HG03571 (cell line): ENCODE measurements at regions not wholly inside any gene's neighbourhood (a gene's known extent, or its start where the extent isn't known, plus 50 kb on each side); places are given as distances from the start of the nearest gene placed in this dataset.
"Not testable (repeated sequence)": the region's sequence is repeated elsewhere in the genome, so short reads cannot be mapped to it uniquely, and the experiment has no call there.

Experiments used
- ATAC-seq: cut with Tn5 transposase; IDR thresholded peaks from one replicate; pipeline ENCODE4 v1.9.1; 2021; ENCODE audit not compliant: unreplicated experiment

DNA sequence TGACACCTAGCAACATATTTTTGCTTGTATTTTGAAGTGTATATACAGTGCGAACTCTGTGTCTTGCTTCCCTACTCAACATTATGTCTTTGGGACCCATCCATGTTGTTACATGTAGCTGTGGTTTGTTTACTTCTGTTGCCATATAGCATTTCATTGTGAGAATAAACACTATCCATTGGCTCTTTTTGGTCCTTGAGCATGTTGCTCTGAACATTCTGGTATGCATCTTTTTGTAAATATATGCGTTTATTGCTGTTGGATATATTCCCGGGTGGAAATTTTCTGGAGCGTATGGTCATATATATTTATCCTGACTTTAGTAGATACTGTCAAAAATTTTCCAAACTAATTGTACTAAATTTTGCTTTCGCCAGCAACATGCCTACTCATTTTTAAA, 222.5 kb upstream of the SPTLC3 start:
- ATAC-seq = no peak

DNA sequence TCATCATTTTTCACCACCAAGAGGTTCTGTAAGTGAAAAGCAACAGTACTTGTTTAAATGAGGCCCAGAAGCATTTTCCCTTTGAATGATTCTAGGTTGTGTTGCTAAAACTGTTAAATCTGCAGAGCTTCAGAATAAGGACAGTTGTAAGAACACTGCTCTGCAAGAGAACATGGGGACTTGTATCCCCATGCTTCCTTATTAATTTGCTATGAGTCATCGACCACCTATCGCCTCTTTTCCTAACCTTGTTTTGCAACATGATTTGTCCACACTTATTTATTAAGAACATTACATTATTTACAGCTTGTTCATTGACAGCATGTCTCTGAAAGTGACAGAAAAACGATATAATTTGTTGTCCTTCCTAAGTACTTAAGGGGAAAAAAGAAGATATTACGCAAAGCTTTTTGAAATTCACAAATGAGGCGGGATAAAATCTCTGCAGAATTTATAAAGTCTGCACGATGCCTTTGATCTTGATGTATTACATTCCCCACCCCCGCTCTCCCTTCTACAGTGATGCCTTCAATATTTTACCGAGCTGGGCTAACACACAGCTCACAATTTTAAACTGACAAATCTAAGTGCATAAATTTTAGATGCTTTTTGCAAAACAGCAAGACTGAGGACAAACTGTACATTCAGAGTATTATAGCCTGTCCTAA, 220.0 kb upstream of the SPTLC3 start:
- no peak for ATAC-seq

DNA sequence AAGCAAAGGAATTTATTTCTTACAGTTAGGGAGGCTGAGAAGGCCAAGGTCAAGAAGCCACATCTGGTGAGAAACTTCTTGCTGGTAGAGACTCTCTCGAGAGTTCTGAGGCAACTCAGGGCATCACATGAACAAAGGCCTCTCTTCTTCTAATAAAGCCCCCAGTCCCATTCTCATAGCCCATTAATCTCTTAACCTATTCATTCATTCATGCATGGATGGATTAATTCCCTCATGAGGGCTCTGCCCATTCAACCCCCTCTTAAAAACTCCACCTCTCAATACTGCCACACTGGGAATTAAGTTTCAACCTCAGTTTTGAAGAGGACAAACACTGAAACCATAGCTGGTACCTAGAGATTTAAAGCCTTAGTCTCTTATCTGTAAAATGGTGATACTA, 217.9 kb upstream of the SPTLC3 start:
- ATAC-seq = no peak

DNA sequence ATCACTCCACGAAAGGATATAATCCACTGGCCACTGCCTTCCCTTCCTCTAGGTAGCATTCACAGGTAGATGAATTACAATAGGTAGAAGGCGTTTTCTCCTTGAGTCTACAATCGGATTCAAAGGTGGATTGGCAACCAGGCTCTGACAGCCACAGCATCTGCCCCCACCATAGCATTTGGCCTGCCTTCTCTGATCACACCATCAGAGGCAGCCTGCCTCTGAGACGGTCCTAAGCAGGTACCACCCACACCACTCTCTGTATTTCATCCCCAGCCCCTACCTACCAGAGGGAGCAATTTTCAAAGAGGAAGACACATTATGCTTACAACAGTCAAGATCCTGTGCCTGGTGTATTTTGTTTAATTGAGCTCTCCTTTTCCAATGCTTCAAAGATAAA, 210.5 kb upstream of the SPTLC3 start:
- no peak for ATAC-seq

DNA sequence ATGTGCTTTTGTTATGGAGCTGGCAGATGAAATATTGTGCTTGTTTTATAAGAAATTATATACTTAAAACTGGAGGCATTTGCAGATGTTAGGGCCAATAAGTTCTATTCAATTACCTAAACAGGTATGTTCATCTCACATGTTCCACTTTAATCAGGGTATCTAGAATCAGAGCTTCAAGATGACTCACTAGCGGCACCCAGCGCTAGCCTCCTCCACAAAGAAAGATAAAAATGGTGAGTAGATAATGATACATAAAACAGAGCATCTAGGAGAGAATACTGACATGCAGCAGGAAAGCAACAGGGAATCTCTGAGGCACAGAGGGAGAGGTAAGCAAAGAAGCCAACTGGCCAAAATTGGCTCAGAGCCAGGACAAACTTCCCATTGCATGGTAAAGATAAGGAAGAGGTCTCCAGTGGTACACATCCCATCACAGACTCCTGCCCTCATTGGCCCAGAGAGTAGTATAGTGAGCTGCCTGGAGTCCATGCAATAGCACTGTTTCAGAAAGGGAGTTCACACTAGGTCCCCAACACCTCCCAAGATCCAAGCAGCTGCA, 200.7 kb upstream of the SPTLC3 start:
- no peak for ATAC-seq

DNA sequence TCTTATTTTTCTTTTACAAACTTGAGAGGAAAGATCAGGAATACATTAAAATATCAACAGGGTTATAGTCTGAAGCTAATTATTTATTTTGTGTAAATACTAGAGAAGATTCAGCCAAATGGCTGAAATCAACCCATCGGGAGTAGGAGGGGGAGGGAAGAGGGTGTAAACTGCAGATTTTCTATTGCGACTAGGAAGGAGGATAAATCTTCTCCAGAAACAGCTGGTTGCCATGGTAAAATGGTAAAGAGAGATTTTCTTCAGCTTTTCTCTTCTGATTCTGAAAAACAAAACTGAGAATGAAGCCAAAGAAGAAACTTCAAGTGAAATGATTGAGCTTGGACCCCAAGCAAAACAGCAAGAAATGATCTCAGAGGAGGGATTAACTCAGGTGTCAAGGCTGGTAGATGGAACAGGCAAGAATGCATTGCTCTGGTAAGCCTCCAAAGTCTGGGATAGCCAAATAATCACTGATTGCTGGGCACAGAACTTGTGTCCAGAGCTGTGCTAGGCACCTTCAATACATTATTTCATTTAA, 193.5 kb upstream of the SPTLC3 start:
- ATAC-seq = no peak

DNA sequence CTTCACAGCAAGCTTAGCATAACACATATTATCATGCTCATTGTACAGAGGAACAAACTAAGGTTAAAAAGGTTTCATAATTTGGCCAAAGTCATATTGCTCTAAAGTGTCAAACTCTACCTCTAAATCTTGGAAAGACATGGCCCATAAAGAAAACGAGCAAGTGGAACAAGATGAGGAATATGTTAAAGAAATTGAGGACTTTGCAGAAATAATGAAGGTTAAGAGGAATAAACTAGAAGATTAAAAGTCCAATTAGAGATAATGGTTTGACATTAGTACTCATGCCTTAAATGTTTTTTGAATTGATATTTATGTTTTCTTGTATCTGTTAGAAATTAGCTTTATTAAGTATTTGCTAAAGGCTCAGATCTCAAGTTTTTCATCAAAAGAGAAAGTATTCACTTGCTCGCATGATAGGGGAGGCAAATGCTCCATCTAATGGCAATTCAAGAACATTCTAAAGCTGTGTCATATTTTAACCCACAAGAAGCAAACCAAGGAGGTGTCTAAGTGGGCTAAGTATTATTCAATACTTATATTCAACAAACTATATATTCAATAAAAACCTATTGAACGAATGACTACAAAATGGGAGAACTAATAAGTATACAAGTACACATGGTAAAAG, 192.9 kb upstream of the SPTLC3 start:
- ATAC-seq = no peak

DNA sequence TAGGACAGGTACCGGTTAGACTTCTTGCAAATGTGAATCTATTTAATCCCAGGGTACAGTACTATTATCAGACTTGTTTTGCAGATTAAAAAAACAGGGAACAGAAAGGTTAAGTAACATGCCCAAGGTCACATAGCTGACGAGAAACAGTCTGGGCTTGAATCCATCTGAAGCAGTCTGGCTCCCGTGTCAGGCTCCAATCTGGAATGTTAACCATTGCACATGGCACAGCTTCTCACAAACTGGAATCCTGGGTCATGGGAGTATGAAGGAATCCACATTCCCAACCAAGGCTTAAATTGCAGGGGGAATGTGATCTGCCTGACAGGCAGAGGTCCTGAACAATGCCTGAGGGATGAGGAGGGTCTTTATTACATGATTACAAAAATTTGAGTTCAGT, 187.5 kb upstream of the SPTLC3 start:
- ATAC-seq = no peak

DNA sequence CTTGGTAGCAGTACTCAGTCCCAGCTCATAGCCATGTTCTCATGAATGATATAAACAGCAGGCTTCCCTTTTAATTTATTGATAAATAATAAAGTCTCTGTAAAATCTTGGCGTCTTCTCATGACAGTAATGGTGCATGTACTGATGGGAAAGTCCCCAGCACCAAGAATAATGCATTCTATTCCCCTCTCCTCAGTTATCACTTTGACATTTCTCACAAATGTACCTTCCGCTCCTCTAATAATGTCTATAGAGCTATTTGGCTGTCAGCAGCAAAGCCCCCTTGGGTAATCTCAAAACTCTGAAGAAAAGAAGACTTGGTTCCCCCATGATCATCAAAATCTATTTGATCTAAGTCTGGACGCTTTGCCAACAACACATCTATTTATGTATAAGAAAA, 185.0 kb upstream of the SPTLC3 start:
- ATAC-seq = no peak

DNA sequence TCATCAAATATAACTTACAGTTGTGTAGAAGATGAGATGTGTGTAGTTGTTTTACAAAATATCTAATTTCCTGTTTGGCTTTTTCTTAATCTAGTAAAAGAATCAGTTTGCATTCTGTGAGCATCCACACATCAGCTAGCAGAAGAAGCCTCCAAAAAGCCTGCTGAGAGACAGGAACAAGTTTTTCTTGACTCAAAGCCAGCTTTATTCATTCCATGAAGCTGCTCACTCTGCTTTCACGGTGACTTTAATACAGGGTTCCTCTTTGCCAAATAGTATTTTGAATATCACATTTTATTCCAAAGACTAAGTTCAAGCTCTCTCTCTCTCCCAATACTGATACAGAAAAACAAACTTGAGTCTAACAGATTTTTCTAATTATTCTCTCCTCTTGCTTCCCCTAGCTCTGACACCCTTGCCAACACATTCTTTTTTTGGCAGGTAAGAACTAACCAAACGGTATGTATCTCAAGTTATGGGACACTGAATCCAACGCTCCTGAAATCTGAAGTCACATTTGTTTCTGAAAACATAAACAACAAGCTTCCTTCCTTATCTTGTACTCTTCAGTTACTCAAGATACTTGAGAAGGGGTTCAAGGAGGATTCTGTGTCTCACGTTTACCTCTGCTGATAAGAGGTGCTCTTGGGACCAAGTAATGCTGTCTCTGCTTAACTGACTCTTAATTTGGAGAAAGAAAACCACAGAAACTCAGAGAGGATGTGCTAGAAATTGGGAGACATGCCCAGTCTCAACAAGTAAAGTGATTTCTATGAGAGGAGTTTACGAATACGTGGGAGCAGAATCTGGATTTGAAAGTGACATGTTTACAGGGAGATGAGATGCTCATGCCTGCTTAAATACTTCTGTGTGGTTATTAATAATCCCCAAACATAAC, 184.2 kb upstream of the SPTLC3 start:
- ATAC-seq = no peak

DNA sequence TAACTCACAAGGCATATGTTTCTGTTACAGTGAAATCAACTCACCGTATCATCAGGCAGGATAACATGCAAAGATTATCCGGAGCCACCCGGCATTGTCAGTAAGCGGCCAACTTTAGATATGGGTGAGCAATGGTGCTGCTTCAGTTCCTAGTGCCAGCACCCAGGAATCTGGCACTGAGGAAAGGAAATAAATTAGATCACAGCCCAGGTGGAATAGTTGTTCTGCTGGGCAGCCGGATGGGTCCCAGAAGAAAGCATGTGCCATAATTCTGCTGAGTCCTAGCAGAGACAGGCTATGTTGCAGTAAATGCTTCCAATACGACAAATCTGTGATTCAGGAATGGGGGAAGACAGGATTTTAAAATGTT, 183.6 kb upstream of the SPTLC3 start:
- ATAC-seq = no peak

DNA sequence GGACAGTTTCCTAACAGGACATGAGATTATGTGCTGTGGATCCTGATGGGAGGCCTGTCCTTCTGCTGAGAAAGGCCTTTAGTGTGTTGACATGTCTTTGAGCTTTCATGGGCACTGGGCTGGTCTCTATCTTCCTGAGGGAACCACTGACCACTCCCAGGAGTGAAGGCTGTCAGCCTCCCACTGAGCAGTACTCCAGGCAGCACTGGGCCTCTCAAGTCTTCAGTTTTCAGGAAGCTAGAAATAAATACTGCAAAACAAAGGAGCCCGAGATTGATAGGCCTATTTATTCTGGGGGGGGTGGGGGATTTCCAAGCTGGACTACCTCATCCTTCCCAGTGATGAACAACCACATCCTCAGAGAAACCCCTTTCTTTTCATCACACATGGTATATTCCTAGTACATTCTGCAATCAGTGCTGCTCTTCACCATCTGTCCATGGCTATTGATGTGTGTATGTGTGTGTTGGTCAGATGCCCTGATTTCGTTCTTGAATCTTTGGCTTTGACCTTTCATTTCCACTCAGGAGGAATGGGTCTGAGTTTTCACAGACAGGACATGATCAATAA, 180.9 kb upstream of the SPTLC3 start:
- no peak for ATAC-seq

DNA sequence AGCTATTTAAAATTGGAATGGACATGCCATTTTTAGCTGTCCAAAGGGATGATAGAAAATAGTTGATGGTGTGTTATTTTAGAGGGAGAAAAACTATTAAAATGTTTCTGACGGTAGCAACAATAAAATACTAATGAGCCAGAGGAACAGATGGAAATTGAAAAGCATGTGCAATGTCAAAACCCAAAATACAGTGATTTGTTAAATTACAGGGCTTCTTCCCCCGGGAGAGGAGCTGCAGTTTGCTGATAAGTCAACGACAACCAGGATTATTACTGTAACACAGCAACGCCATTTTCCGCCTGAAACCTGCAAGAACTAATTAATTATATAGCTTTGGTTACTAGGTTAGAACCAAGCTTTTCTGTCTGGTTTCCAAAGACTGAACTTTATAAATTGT, 179.6 kb upstream of the SPTLC3 start:
- no peak for ATAC-seq

DNA sequence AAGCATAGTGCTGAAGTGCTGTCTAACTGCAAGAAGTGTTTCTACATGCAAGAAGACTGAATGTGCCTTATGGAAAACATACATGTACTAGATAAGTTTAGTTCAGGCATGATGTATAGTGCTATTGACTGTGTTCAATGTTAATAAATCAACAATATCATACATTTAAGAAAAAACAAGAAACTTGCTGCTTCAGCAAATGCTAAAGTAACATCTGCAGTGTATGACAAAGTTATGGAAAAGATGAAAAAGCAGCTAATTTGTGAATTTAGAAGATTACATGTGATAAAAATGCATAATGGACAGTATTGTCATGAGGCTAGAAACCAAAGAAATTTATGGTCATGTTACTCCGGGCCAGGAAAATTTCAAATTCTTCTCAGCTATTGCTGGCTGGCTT, 174.9 kb upstream of the SPTLC3 start:
- ATAC-seq = no peak

DNA sequence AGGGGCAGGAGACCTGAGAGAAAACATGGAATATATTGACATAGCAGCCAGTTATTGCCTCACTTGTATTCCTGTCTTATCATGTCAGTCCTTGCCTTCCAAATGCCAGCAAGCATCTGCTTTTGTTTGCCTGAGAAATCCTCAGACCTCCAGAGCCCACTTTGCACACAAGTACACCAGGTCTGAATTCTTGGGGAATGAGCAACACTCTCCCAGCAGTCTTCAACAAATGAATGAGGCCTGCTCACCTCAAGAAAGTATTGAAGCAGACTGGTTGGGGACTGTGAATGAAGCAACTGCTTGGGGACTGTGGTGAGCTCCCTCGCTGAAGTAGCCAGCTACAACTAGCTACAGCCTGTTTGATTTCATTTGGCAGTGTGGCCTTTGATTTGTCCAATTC, 172.8 kb upstream of the SPTLC3 start:
- no peak for ATAC-seq

DNA sequence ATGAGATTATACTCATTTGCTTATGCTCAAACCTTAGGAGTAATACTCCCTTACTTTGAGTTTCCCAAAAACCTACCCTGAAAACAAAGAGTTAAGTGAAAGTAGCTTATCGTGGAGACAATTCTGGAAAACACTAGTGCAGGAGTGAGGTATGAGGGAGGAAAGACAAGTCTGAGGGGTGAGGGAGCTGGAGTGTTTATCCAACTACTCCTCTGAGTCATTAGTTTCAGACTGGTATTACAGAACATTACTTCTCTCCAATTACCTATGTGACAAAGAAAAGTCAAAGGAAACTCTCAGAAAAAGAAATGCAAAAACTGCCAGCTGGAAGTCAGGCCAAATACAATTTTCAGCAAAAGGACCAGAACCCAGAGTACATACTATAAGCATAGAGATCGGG, 171.1 kb upstream of the SPTLC3 start:
- no peak for ATAC-seq

DNA sequence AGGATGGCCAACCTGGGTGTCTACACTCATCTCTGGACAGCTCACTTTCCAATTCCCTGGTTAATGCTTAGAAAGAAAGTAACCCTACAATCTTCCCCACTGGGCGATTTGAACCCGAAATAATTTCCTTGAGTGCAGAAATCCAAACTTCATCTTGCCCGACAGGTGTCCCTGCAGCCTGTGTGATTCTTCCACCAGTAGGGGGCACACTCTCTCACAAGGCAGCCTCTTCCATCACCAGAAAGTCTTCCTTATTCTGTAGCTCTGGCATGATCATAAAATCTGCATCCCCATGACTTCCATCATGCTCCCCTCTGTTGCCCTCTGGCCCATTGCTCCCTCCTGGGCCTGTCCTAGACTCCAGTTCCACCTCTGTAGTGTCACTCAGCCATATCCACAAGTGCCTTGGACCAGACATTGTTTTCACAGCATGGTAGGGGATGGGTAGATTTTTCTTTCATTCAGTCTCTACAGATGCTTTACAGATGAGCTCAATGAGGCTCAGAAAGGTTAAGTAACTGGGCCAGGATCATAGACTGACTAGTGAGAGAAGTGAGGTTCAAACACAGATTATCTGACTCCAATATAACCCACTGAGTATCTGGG, 170.4 kb upstream of the SPTLC3 start:
- no peak for ATAC-seq

DNA sequence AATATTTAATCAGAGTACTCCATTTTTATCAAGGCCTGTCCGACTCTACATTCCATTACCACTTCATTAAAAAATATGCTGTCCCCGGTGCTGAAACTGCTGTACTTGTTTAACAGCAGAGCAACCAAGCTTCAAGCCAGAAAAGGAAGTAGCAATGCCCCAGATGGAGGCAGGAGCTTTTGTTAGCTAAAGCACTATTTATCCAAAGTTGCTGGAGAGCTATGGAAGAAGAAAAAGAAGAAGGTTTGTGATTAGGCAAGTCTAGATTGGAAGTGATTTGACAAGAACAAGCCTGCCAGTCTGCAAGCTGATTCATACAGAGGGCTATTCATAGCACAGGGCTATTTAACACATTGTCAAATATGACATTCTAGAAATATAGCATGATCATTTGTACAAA, 160.9 kb upstream of the SPTLC3 start:
- no peak for ATAC-seq

DNA sequence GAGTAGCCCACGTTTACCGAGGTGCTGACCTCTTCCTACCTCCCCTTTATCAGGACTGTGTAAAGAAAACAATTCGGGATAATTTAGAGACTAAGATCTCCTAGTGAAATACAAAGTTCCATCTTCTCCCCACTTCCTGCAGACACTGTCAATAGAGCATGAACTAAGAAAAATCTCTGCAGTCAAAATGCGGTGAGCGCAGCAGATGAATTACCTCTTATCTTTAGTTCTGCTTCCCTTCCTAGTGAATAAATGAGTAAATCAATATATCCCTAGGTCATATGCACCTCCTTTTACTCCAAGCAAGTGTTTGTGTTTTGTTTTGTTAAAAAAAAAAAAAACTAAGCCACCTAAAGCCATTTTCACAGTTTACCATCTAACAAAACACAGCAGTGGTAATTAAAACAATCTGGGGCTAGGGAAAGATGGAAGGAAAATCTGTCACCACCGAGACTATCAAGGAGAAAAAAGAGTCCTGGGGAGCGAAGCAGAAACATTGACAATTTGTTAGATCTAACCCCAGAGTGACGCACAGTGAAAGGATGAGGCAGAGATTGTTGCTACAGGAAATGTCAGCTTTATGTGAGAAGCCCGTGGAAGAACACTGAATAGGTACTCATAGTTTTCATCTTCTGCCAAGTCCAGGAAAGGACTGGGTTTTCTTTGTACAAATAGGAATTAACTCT, 159.4 kb upstream of the SPTLC3 start:
- no peak for ATAC-seq

DNA sequence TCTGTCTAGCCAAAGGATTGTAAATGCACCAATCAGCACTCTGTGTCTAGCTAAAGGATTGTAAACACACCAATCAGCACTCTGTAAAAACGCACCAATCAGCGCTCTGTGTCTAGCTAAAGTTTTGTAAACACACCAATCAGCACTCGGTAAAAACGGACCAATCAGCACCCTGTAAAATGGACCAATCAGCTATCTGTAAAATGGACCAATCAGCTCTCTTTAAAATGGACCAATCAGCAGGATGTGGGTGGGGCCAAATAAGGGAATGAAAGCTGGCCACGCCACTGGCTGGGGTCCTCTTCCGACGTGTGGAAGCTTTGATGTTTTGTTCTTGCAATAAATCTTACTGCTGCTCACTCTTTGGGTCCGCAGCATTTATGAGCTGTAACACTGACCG, 151.1 kb upstream of the SPTLC3 start:
- not testable (repeated sequence) for ATAC-seq
